ENCODE measurements at regions not wholly inside any gene's neighbourhood (a gene's known extent, or its start where the extent isn't known, plus 50 kb on each side); places are given as distances from the start of the nearest gene placed in this dataset.
A peak's percentile ranks its signal among the peaks of the same experiment; 100 is the strongest.

GRCh38 chr20:58109126-58109880 is 119.2 kb downstream of the ANKRD60 start:
- DNase-seq, result no peak

GRCh38 chr20:58107533-58107932 is 120.9 kb downstream of the ANKRD60 start:
- no peak for DNase-seq

GRCh38 chr20:58106143-58106750 is 122.2 kb downstream of the ANKRD60 start:
- DNase-seq, result no peak

DNA sequence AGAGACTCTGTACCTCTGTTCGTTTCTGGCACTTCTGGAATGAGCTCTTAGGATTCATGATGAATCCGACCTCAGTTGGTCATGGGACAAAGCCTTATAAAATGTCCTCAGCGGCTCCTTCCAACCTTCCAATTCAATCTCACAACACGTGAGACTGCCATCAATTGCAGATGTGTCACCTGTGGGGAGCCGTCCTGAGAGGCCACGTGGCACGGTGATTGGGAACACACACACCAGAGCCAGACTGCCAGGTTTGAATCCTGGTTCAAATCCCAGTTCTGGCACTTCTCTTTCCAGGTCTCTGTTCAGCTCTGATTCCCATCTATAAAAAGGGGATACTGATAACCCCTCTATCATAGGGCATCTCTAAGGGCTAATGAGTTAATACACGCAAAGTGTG is 124.5 kb downstream of the ANKRD60 start:
- DNase-seq, result no peak

DNA sequence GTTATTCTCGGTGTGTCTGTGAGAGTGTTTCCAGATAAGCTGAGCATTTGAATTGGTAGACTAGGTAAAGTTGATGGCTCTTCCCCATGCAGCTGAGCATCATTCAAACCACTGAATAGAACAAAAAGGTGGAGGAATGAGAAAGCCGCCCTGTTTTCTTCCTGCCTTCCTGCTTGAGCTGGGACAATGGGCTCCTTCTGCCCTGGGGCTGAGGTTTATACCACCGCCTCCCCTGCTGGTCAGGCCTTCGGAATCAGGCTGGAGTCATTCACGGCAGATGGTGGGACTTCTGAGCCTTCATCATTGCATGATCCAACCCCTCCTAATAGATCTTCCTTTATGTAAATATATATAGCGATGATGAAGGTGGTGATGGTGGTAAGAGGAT is 124.9 kb downstream of the ANKRD60 start:
- no peak for DNase-seq

GRCh38 chr20:58102744-58103516 is 125.5 kb downstream of the ANKRD60 start:
- peak; percentile 74 for DNase-seq

- DNase-seq, result no peak
These were observed 126.2 kb downstream of the ANKRD60 start for GRCh38 chr20:58102261-58102660.

GRCh38 chr20:58100731-58101356 is 127.6 kb downstream of the ANKRD60 start:
- no peak for DNase-seq

- no peak for DNase-seq
These were observed 128.3 kb downstream of the ANKRD60 start for GRCh38 chr20:58099956-58100730.

- DNase-seq, result no peak
These were observed 129.0 kb downstream of the ANKRD60 start for GRCh38 chr20:58099291-58099935.

- DNase-seq, result no peak
These were observed 129.9 kb downstream of the ANKRD60 start for GRCh38 chr20:58098571-58098970.

GRCh38 chr20:58097943-58098342 is 130.5 kb downstream of the ANKRD60 start:
- no peak for DNase-seq

GRCh38 chr20:58097429-58097828 is 131.0 kb downstream of the ANKRD60 start:
- DNase-seq, result no peak

DNA sequence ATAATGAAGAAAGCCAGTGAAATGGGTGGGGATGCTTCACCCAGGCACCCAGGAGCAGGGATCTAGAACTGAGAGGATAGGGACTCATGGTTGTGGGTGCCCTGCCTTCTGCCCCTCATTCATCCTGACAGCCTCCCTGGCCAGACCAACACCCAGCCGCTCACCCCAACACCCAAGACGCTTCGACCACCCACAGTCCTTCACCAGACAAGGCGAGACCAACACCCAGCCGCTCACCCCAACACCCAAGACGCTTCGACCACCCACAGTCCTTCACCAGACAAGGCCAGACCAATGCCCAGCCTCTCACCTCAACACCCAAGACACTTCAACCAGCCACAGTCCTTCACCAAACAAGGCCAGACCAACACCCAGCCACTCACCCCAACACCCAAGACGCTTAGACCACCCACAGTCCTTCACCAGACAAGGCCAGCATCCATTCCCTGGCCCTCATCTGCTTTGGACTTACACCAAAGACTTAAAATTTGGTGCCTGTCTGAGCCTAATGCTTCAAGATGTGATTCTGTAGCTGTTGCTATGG is 131.5 kb downstream of the ANKRD60 start:
- no peak for DNase-seq

- no peak for DNase-seq
These were observed 133.8 kb downstream of the ANKRD60 start for GRCh38 chr20:58094698-58095097.

DNA sequence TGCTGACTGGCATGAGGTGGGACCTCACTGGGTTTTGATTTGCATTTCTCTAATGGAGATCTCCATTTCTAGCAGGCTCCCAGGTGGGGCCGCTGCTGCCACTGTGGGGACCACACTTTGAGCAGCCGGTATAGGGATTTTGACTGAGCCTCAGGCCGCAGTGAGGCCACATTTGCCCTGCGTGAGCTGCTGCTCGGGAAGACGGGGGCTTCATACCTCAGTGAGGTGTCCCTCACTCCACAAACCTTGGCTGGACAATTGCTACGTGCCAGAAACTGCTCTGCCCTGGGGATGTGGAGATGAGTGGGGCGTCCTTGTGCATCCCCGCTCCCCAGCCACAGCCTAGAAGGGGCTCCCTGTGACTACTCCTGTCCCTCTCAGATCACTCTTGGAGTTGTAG is 134.3 kb downstream of the ANKRD60 start:
- no peak for DNase-seq

- DNase-seq, result no peak
These were observed 135.6 kb downstream of the ANKRD60 start for GRCh38 chr20:58092871-58093270.

DNA sequence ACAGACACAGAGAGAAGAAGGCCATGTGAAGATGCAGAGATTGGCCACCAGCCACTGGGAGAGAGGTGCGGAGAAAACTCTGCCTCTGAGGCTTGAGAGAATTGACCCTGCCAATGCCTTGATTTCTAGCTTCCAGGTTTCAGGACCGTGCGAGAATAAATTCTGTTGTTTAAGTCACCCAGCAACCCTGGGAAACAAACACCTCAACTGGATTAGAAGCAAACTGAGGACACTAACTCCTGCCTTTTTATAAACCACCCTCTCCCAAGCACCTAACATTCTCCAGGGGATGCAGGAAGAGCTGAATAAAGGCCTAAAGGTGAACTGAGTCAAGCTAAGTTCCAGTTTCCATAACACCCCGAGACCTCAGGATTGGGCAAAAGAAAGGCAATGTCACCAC is 136.1 kb downstream of the ANKRD60 start:
- no peak for DNase-seq

DNA sequence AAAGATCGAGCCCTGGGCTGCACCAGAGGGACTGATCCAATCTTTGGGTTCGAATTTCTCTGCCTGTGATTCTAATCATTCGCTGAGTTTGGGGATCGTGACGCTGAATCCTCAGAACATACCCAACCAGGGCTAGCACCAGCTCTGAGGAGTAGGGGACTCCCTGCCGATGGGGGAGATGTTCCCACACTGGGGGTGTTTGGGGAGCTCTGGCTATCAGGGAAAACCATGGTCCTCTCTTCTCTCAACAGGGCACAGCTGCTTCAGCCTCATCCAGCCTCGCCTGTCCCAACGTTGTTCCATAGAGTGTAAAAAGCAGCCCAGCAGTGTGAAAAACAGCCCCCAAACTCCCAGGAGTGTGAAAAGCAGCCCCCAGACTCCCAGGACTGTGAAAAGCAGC is 136.6 kb downstream of the ANKRD60 start:
- no peak for DNase-seq

DNA sequence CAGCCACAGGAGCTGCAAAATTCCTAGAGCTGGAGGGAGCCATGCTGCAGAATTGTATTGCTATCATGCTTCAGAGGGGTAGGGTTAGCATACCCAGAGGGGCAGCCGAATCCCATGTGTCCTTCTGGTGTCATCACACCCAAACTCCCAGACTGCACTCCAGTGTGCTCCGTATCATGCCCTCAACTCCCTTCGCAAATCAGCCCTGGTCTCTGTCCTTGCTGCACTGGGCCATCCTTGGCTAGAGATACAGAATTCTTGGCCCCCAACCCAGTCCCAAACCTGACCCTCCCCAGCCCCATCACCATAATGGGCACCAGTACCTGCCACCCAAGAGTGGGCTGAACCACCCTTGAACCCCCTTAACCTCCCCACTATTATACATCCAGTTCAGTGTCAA is 138.3 kb downstream of the ANKRD60 start:
- no peak for DNase-seq

DNA sequence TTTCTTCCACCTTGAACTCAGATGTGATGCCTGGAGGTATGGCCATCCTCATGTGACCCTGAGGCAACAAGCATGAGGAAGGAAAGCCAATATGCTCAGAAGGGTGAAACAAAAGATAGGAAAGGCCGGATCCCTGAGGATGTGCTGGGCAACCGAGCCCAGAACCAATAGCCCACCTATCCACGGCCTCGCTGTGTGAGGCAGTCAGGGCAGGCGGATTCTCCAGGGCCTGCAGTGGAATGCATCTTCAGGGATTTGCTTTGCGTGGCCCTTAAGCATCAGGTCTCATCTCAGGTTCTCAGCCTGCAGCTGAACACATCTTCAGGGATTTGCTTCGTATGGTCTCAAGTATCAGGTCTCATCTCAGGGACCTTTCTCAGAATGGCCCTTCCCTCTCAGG is 139.8 kb downstream of the ANKRD60 start:
- DNase-seq, result no peak

GRCh38 chr20:58088105-58088504 is 140.3 kb downstream of the ANKRD60 start:
- DNase-seq, result no peak

All from stimulated activated CD4-positive, alpha-beta T cell treated with anti-CD3 and anti-CD28 coated beads, Interleukin-1b, Interleukin-23, amount 100 ng/mL, for 48 hours (primary cell).